ENCODE measurements at regions not wholly inside any gene's neighbourhood (a gene's known extent, or its start where the extent isn't known, plus 50 kb on each side); places are given as distances from the start of the nearest gene placed in this dataset.
A peak's percentile ranks its signal among the peaks of the same experiment; 100 is the strongest.
"Not testable (repeated sequence)": the region's sequence is repeated elsewhere in the genome, so short reads cannot be mapped to it uniquely, and the experiment has no call there.

DNA sequence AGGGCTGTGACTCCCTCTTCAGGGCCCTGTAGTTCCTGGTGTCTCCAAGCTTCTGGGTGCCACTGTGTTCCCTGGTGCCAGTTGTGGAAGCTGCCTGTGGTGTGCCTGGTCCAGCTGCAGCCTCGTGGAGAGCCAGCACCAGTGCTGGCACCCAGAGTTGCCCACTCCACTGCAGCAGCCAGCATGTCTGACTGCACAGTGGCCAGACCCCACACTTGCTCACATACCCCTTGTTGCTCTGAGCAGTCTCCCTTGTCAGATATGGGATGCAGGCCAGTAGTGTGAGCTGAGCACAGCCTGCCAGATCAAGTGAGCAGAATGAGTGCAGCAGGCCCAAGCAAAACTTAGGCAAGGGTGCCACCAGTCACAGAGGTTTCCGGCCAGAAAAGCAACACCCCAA lies 108.6 kb downstream of the ZMAT1 start:
- Histone ChIP-seq H3K9me3 (no peaks in the 10 kb centered on the region), H3K27me3 (no peaks in the 10 kb centered on the region), H3K36me3 (no peaks in the 10 kb centered on the region), H3K4me3 (no peak overlapping the region), H3K27ac (no peak overlapping the region), H3K4me1 (no peaks in the 10 kb centered on the region)
- ATAC-seq (no peak), DNase-seq (no peak)
- no peak for TF ChIP-seq CTCF (IDR thresholded peaks at IDR 0.05)
- intact Hi-C loops (cut with DNase I), result no loop called here

- intact Hi-C loops (cut with DNase I); DNase-seq; H3K27ac ChIP-seq; H3K4me1 ChIP-seq; H3K4me3 ChIP-seq; ATAC-seq; H3K9me3 ChIP-seq; H3K27me3 ChIP-seq; H3K36me3 ChIP-seq: not testable (repeated sequence)
These were observed 114.1 kb downstream of the ZMAT1 start for GRCh38 chrX:101817739-101818138.

DNA sequence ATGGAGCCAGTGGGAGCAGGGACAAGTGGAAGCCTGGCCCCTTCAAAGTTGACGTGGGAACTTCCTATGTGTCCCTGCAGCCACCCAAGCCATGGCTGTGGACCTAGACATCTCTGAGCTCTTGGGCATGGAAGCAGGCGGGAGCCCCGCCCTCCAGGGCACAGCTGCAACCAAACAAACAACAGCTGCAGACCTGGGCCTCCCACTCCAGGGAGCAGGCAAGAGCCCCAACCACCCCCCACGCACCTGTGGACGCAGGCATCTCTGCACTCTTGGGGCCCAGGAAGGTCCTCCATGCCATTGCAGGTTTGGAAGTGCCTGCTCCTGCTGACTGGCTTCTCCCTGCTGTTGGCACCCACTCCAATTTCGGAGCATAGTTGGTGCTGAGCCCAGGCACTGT lies 118.6 kb downstream of the ZMAT1 start:
- ATAC-seq, result no peak
- Histone ChIP-seq H3K9me3 (no peaks in the 10 kb centered on the region), H3K27me3 (no peaks in the 10 kb centered on the region), H3K4me3 (no peak overlapping the region), H3K27ac (no peak overlapping the region), H3K4me1 (no peaks in the 10 kb centered on the region), H3K36me3 (no peaks in the 10 kb centered on the region)
- no peak for TF ChIP-seq CTCF (IDR thresholded peaks at IDR 0.05)
- intact Hi-C loops (cut with DNase I), result no loop called here
- no peak for DNase-seq

- H3K27me3 ChIP-seq, result peaks cover 0 to 5% of the 10 kb centered on the region in 2 donors
- H3K27ac ChIP-seq, result no peak overlapping the region
- H3K4me3 ChIP-seq, result no peak overlapping the region
- no peak for ATAC-seq
- intact Hi-C loops (cut with DNase I), result loop anchor here in 1 of 2 donors (5.0 kb wide), 1 partner anchor 206 kb away; no protein-coding TSS in a partner anchor
- peak in 1 of 4 donors; percentile 39 for DNase-seq
- TF ChIP-seq CTCF (IDR thresholded peaks at IDR 0.05), result peak; percentile 36 to 56
- no peaks in the 10 kb centered on the region for H3K36me3 ChIP-seq
- H3K9me3 ChIP-seq, result no peaks in the 10 kb centered on the region
- H3K4me1 ChIP-seq, result no peaks in the 10 kb centered on the region
These were observed 128.4 kb downstream of the ZMAT1 start for GRCh38 chrX:101803451-101803850.

GRCh38 chrX:101799387-101799786 lies 132.4 kb downstream of the ZMAT1 start:
- intact Hi-C loops (cut with DNase I), result no loop called here
- TF ChIP-seq CTCF (IDR thresholded peaks at IDR 0.05), result peak; percentile 70 to 73
- H3K4me3 ChIP-seq, result no peak overlapping the region
- no peaks in the 10 kb centered on the region for H3K36me3 ChIP-seq
- H3K27me3 ChIP-seq, result no peaks in the 10 kb centered on the region
- no peak overlapping the region for H3K27ac ChIP-seq
- DNase-seq (peak; percentile 80 to 90 (median 84)), ATAC-seq (peak; percentile 100)
- no peaks in the 10 kb centered on the region for H3K9me3 ChIP-seq
- no peaks in the 10 kb centered on the region for H3K4me1 ChIP-seq

DNA sequence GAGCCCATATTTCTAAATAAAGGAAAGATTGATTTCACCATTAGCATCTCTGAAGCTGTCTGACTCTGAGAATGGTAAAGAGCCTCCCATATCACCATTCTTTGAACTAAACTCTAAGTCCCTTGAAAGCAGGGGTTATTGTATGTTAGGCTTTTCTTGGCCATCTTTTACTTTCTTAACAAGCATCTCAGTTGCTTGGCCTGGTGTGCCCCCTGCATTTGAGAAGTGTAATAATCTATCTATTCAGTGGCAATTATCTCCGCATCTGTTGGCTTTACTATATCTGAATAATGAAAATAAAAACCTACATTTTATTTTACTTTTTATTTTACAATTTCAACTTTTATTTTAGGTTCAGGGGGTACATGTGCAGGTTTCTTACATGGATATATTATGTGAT lies 128.3 kb upstream of the ARMCX2 start:
- Histone ChIP-seq H3K27me3 (no peaks in the 10 kb centered on the region), H3K4me3 (no peak overlapping the region), H3K4me1 (no peaks in the 10 kb centered on the region), H3K36me3 (no peaks in the 10 kb centered on the region), H3K27ac (no peak overlapping the region), H3K9me3 (no peaks in the 10 kb centered on the region)
- no peak for TF ChIP-seq CTCF (IDR thresholded peaks at IDR 0.05)
- intact Hi-C loops (cut with DNase I), result no loop called here
- DNase-seq (no peak), ATAC-seq (no peak)
